Peyer's patch (tissue), 4 donors: ENCODE measurements at regions not wholly inside any gene's neighbourhood (a gene's known extent, or its start where the extent isn't known, plus 50 kb on each side); places are given as distances from the start of the nearest gene placed in this dataset.

ENCODE experiments used
- CTCF ChIP-seq, 6 experiments: fragments of 450-650 bp in 4 of 6; fragments of 200-600 bp in 2 of 6; sonication (generic) in 1 of 6; IDR thresholded peaks; one replicate each; pipeline ENCODE4 v1.5.1; 2017 to 2019; ENCODE audit warnings: antibody characterized with exemption in 6 of 6, mild to moderate bottlenecking in 3 of 6, moderate library complexity in 1 of 6
- POLR2A ChIP-seq, 2 donors: fragments of 450-650 bp; IDR thresholded peaks; one replicate each; pipeline ENCODE4 v1.5.1; 2017; ENCODE audit warnings: antibody characterized with exemption in 2 of 2, mild to moderate bottlenecking in 2 of 2, moderate library complexity in 2 of 2

- TF ChIP-seq CTCF (IDR thresholded peaks at IDR 0.05) (no peak), POLR2A (IDR thresholded peaks at IDR 0.05) (no peak)
Observed at GRCh38 chr11:16408619-16409018, 52.3 kb upstream of the SOX6 start.
